Kidney (tissue), 13 donors: ENCODE measurements at regions not wholly inside any gene's neighbourhood (a gene's known extent, or its start where the extent isn't known, plus 50 kb on each side); places are given as distances from the start of the nearest gene placed in this dataset.
A peak's percentile ranks its signal among the peaks of the same experiment; 100 is the strongest.

Source experiments
- DNase-seq, 5 donors: peaks; one replicate each; pipeline ENCODE4 v3.0.0-alpha.2; 2013 to 2020
- FAIRE-seq: peaks from 2 replicates; lab custom pipeline; 2012; peaks lifted over from hg19 to GRCh38; lab: Jason Lieb, UNC
- H3K27ac ChIP-seq, 2 donors: one replicate each; pipeline ENCODE4 v1.7.0; 2013; ENCODE audit warnings: low read depth in 2 of 2, low read length in 2 of 2, inconsistent platforms in 1 of 2
- H3K27me3 ChIP-seq: one replicate; pipeline ENCODE4 v1.7.1; 2013; ENCODE audit warnings: low read length, inconsistent platforms; ENCODE audit not compliant: control insufficient read depth, insufficient read depth
- H3K36me3 ChIP-seq, 3 donors: one replicate each; pipeline versions ENCODE4 v1.7.0 to v1.7.1; 2013; ENCODE audit warnings: low read length in 3 of 3, control low read depth in 1 of 3, inconsistent platforms in 1 of 3; ENCODE audit not compliant: insufficient read depth in 3 of 3, control insufficient read depth in 2 of 3
- H3K4me1 ChIP-seq, 3 donors: one replicate each; pipeline versions ENCODE4 v1.7.0 to v1.7.1; 2013; ENCODE audit warnings: low read length in 3 of 3, inconsistent platforms in 1 of 3, low read depth in 1 of 3; ENCODE audit not compliant: control insufficient read depth in 2 of 3, insufficient read depth in 2 of 3
- H3K4me3 ChIP-seq, 3 donors: one replicate each; pipeline versions ENCODE4 v1.7.0 to v1.8.1; 2013; ENCODE audit warnings: low read length in 3 of 3, control low read depth in 1 of 3, inconsistent platforms in 1 of 3
- H3K9ac ChIP-seq, 3 donors: one replicate each; pipeline versions ENCODE4 v1.7.0 to v1.7.1; 2013; ENCODE audit warnings: low read length in 3 of 3, control low read depth in 1 of 3, inconsistent platforms in 1 of 3
- H3K9me3 ChIP-seq, 3 donors: one replicate each; pipeline versions ENCODE4 v1.7.0 to v1.7.1; 2013; ENCODE audit warnings: low read length in 3 of 3, control low read depth in 1 of 3, inconsistent platforms in 1 of 3; ENCODE audit not compliant: control insufficient read depth in 2 of 3, insufficient read depth in 1 of 3
- CTCF ChIP-seq: IDR thresholded peaks from 3 replicates; pipeline ENCODE4 v1.5.1; 2012; ENCODE audit warnings: mild to moderate bottlenecking, moderate library complexity, borderline replicate concordance; ENCODE audit not compliant: insufficient read depth; ENCODE audit errors: extremely low read depth
- intact Hi-C: fragments of 100-400 bp; cut with DNase I; formaldehyde crosslinking; loops from one replicate; pipeline ENCODE4 v1.11.1; 2022
- donor health status: control.
- donor health status: control.
- donor health status: control.
- donor health status: control.
- donor health status: control.
- donor health status: DM: yes; HTN: yes; CAD: no.
- donor health status: Normal renal cell carcinoma (clear cell type).

GRCh38 chr12:60101715-60102114 is 505.9 kb downstream of the SLC16A7 start:
- H3K9ac ChIP-seq = no peak overlapping the region
- DNase-seq = no peak
- H3K27me3 ChIP-seq = no peaks in the 10 kb centered on the region
- no peaks in the 10 kb centered on the region for H3K9me3 ChIP-seq
- H3K36me3 ChIP-seq = no peaks in the 10 kb centered on the region
- TF ChIP-seq CTCF = no peak
- intact Hi-C loops = no loop called here
- no peak overlapping the region for H3K4me3 ChIP-seq
- no peak overlapping the region for H3K27ac ChIP-seq
- no peaks in the 10 kb centered on the region for H3K4me1 ChIP-seq
- no peak for FAIRE-seq

GRCh38 chr12:60106214-60106613 is 510.4 kb downstream of the SLC16A7 start:
- H3K4me3 ChIP-seq = no peak overlapping the region
- intact Hi-C loops = no loop called here
- H3K27me3 ChIP-seq = no peaks in the 10 kb centered on the region
- H3K36me3 ChIP-seq = no peaks in the 10 kb centered on the region
- no peak for TF ChIP-seq CTCF
- no peak overlapping the region for H3K27ac ChIP-seq
- DNase-seq (no peak), FAIRE-seq (peak; percentile 53)
- H3K9me3 ChIP-seq = no peaks in the 10 kb centered on the region
- H3K4me1 ChIP-seq = no peaks in the 10 kb centered on the region
- no peak overlapping the region for H3K9ac ChIP-seq

GRCh38 chr12:60107992-60108391 is 512.2 kb downstream of the SLC16A7 start:
- no peak overlapping the region for H3K27ac ChIP-seq
- no peak for DNase-seq
- no peak overlapping the region for H3K4me3 ChIP-seq
- no peaks in the 10 kb centered on the region for H3K27me3 ChIP-seq
- intact Hi-C loops = no loop called here
- FAIRE-seq = no peak
- H3K9ac ChIP-seq = no peak overlapping the region
- H3K9me3 ChIP-seq = no peaks in the 10 kb centered on the region
- H3K36me3 ChIP-seq = no peaks in the 10 kb centered on the region
- no peak for TF ChIP-seq CTCF
- no peaks in the 10 kb centered on the region for H3K4me1 ChIP-seq

GRCh38 chr12:60112063-60112462 is 516.2 kb downstream of the SLC16A7 start:
- Histone ChIP-seq H3K27ac (no peak overlapping the region), H3K9me3 (no peaks in the 10 kb centered on the region), H3K4me3 (no peak overlapping the region), H3K4me1 (no peaks in the 10 kb centered on the region), H3K9ac (no peak overlapping the region), H3K27me3 (no peaks in the 10 kb centered on the region), H3K36me3 (no peaks in the 10 kb centered on the region)
- FAIRE-seq (no peak), DNase-seq (no peak)
- TF ChIP-seq CTCF = no peak
- intact Hi-C loops = no loop called here
